Effector memory CD8-positive, alpha-beta T cell (primary cell): ENCODE measurements at regions not wholly inside any gene's neighbourhood (a gene's known extent, or its start where the extent isn't known, plus 50 kb on each side); places are given as distances from the start of the nearest gene placed in this dataset.

Experiments
- ATAC-seq: fragments of 150-1000 bp; cut with Tn5 transposase; replicated peaks from 2 replicates; pipeline ENCODE4 v1.10.0; 2021; ENCODE audit warnings: mild to moderate bottlenecking, moderate library complexity
- DNase-seq, 3 experiments: peaks; one replicate each; pipeline ENCODE4 v3.0.0; 2021
- H3K27ac Mint-ChIP-seq, 2 donors: one replicate each; pipeline ENCODE4 v1.8.0; 2022; ENCODE audit warnings: mild to moderate bottlenecking in 2 of 2, mixed read lengths in 2 of 2, moderate library complexity in 2 of 2
- H3K27me3 Mint-ChIP-seq, 2 donors: one replicate each; pipeline ENCODE4 v1.8.0; 2022; ENCODE audit warnings: mixed read lengths in 2 of 2
- H3K36me3 Mint-ChIP-seq: one replicate; pipeline ENCODE4 v1.8.0; 2022; ENCODE audit warnings: mild to moderate bottlenecking, moderate library complexity, mixed read lengths; ENCODE audit not compliant: insufficient read depth
- H3K4me1 Mint-ChIP-seq, 2 donors: one replicate each; pipeline ENCODE4 v1.8.0; 2022; ENCODE audit warnings: low read depth in 2 of 2, mixed read lengths in 2 of 2
- H3K4me3 Mint-ChIP-seq, 2 donors: one replicate each; pipeline ENCODE4 v1.8.0; 2022; ENCODE audit warnings: mild to moderate bottlenecking in 2 of 2, mixed read lengths in 2 of 2, moderate library complexity in 2 of 2
- H3K9me3 Mint-ChIP-seq, 2 donors: one replicate each; pipeline ENCODE4 v1.8.0; 2022; ENCODE audit warnings: mixed read lengths in 2 of 2

- no peaks in the 10 kb centered on the region for H3K4me1 Mint-ChIP-seq
- no peak for DNase-seq
- no peak for ATAC-seq
- H3K4me3 Mint-ChIP-seq: no peak overlapping the region
- peaks cover 10 to 15% of the 10 kb centered on the region in 2 donors for H3K27me3 Mint-ChIP-seq
- no peak overlapping the region for H3K27ac Mint-ChIP-seq
- no peaks in the 10 kb centered on the region for H3K9me3 Mint-ChIP-seq
- no peaks in the 10 kb centered on the region for H3K36me3 Mint-ChIP-seq
Measured at GRCh38 chr6:167515873-167516507, 191.1 kb downstream of the TTLL2 start.

GRCh38 chr6:167517254-167517916 lies 192.5 kb downstream of the TTLL2 start:
- H3K4me1 Mint-ChIP-seq: no peaks in the 10 kb centered on the region
- DNase-seq (no peak), ATAC-seq (no peak)
- no peak overlapping the region for H3K4me3 Mint-ChIP-seq
- no peaks in the 10 kb centered on the region for H3K9me3 Mint-ChIP-seq
- no peak overlapping the region for H3K27ac Mint-ChIP-seq
- no peaks in the 10 kb centered on the region for H3K36me3 Mint-ChIP-seq
- peaks cover 15 to 23% of the 10 kb centered on the region in 2 donors for H3K27me3 Mint-ChIP-seq

- H3K27me3 Mint-ChIP-seq: peaks cover 13 to 44% of the 10 kb centered on the region in 2 donors
- H3K4me3 Mint-ChIP-seq: no peak overlapping the region
- no peak overlapping the region for H3K27ac Mint-ChIP-seq
- no peak for ATAC-seq
- H3K36me3 Mint-ChIP-seq: no peaks in the 10 kb centered on the region
- peaks cover 0 to under 1% of the 10 kb centered on the region in 2 donors for H3K4me1 Mint-ChIP-seq
- no peak for DNase-seq
- no peaks in the 10 kb centered on the region for H3K9me3 Mint-ChIP-seq
Measured at GRCh38 chr6:167523426-167523825, 198.5 kb downstream of the TTLL2 start.

GRCh38 chr6:167524261-167525111 lies 199.6 kb downstream of the TTLL2 start:
- no peaks in the 10 kb centered on the region for H3K36me3 Mint-ChIP-seq

GRCh38 chr6:167525774-167526173 lies 200.9 kb downstream of the TTLL2 start:
- Mint-ChIP-seq H3K27ac (no peak overlapping the region), H3K36me3 (no peaks in the 10 kb centered on the region), H3K9me3 (no peaks in the 10 kb centered on the region), H3K4me3 (no peak overlapping the region), H3K4me1 (peaks cover 0 to 2% of the 10 kb centered on the region in 2 donors), H3K27me3 (peaks cover 16 to 67% of the 10 kb centered on the region in 2 donors)
- ATAC-seq (no peak), DNase-seq (no peak)

More at GRCh38 chr6:167524261-167525111, 199.6 kb downstream of the TTLL2 start:
- H3K4me3 Mint-ChIP-seq: no peak overlapping the region
- no peak for ATAC-seq
- no peaks in the 10 kb centered on the region for H3K9me3 Mint-ChIP-seq
- H3K27me3 Mint-ChIP-seq: peaks cover 23 to 55% of the 10 kb centered on the region in 2 donors
- DNase-seq: no peak
- peaks cover 0 to 2% of the 10 kb centered on the region in 2 donors for H3K4me1 Mint-ChIP-seq
- H3K27ac Mint-ChIP-seq: no peak overlapping the region

- peaks cover 0 to 2% of the 10 kb centered on the region in 2 donors for H3K4me1 Mint-ChIP-seq
Measured at GRCh38 chr6:167526465-167527368, 201.8 kb downstream of the TTLL2 start.

GRCh38 chr6:167528239-167528638 lies 203.4 kb downstream of the TTLL2 start:
- no peaks in the 10 kb centered on the region for H3K9me3 Mint-ChIP-seq

More at GRCh38 chr6:167526465-167527368, 201.8 kb downstream of the TTLL2 start:
- DNase-seq: no peak
- Mint-ChIP-seq H3K27ac (no peak overlapping the region), H3K36me3 (no peaks in the 10 kb centered on the region), H3K4me3 (no peak overlapping the region), H3K9me3 (no peaks in the 10 kb centered on the region), H3K27me3 (peaks cover 25 to 68% of the 10 kb centered on the region in 2 donors)
- ATAC-seq: no peak

GRCh38 chr6:167528976-167529375 lies 204.1 kb downstream of the TTLL2 start:
- no peak overlapping the region for H3K4me3 Mint-ChIP-seq
- H3K36me3 Mint-ChIP-seq: no peaks in the 10 kb centered on the region
- H3K27ac Mint-ChIP-seq: no peak overlapping the region

More at GRCh38 chr6:167528239-167528638, 203.4 kb downstream of the TTLL2 start:
- Mint-ChIP-seq H3K4me3 (no peak overlapping the region), H3K27ac (no peak overlapping the region), H3K4me1 (peaks cover 0 to 2% of the 10 kb centered on the region in 2 donors), H3K36me3 (no peaks in the 10 kb centered on the region), H3K27me3 (peaks cover 26 to 72% of the 10 kb centered on the region in 2 donors)
- DNase-seq: no peak
- no peak for ATAC-seq

GRCh38 chr6:167529444-167530335 lies 204.8 kb downstream of the TTLL2 start:
- ATAC-seq: no peak
- peaks cover 0 to 2% of the 10 kb centered on the region in 2 donors for H3K4me1 Mint-ChIP-seq
- no peak for DNase-seq
- H3K27ac Mint-ChIP-seq: no peak overlapping the region
- no peak overlapping the region for H3K4me3 Mint-ChIP-seq
- H3K36me3 Mint-ChIP-seq: no peaks in the 10 kb centered on the region
- H3K27me3 Mint-ChIP-seq: peaks cover 26 to 65% of the 10 kb centered on the region in 2 donors
- H3K9me3 Mint-ChIP-seq: no peaks in the 10 kb centered on the region

More at GRCh38 chr6:167528976-167529375, 204.1 kb downstream of the TTLL2 start:
- Mint-ChIP-seq H3K9me3 (no peaks in the 10 kb centered on the region), H3K4me1 (peaks cover 0 to 2% of the 10 kb centered on the region in 2 donors), H3K27me3 (peaks cover 26 to 68% of the 10 kb centered on the region in 2 donors)
- no peak for DNase-seq
- ATAC-seq: no peak

GRCh38 chr6:167530951-167531350 lies 206.1 kb downstream of the TTLL2 start:
- DNase-seq (no peak), ATAC-seq (no peak)
- Mint-ChIP-seq H3K4me1 (peaks cover 0 to 2% of the 10 kb centered on the region in 2 donors), H3K9me3 (no peaks in the 10 kb centered on the region), H3K4me3 (no peak overlapping the region), H3K27ac (no peak overlapping the region), H3K36me3 (no peaks in the 10 kb centered on the region), H3K27me3 (peaks cover 26 to 65% of the 10 kb centered on the region in 2 donors)

GRCh38 chr6:167532410-167533288 lies 207.8 kb downstream of the TTLL2 start:
- Mint-ChIP-seq H3K27ac (no peak overlapping the region), H3K27me3 (peaks cover 33 to 65% of the 10 kb centered on the region in 2 donors), H3K36me3 (no peaks in the 10 kb centered on the region), H3K4me3 (no peak overlapping the region), H3K4me1 (peaks cover 0 to 2% of the 10 kb centered on the region in 2 donors), H3K9me3 (no peaks in the 10 kb centered on the region)
- no peak for DNase-seq
- no peak for ATAC-seq
